CD4-positive, alpha-beta T cell treated with Interleukin-4 for 1 hour (primary cell): ENCODE measurements at regions not wholly inside any gene's neighbourhood (a gene's known extent, or its start where the extent isn't known, plus 50 kb on each side); places are given as distances from the start of the nearest gene placed in this dataset.

Source experiments
- DNase-seq, 2 donors: peaks; one replicate each; pipeline ENCODE4 v3.0.0-alpha.2; 2020 to 2022

GRCh38 chr18:11553098-11553940 lies 56.1 kb upstream of the SLC35G4 start:
- peak in 1 of 2 donors; percentile 43 for DNase-seq

GRCh38 chr18:11548916-11549551 lies 60.4 kb upstream of the SLC35G4 start:
- no peak for DNase-seq

- DNase-seq = no peak
These were observed 61.0 kb upstream of the SLC35G4 start for GRCh38 chr18:11548396-11548795.

GRCh38 chr18:11544060-11544633 lies 65.2 kb upstream of the SLC35G4 start:
- no peak for DNase-seq

GRCh38 chr18:11541179-11541578 lies 68.2 kb upstream of the SLC35G4 start:
- no peak for DNase-seq

GRCh38 chr18:11533942-11534496 lies 75.4 kb upstream of the SLC35G4 start:
- no peak for DNase-seq

GRCh38 chr18:11533513-11533890 lies 75.9 kb upstream of the SLC35G4 start:
- no peak for DNase-seq

- no peak for DNase-seq
These were observed 76.5 kb upstream of the SLC35G4 start for GRCh38 chr18:11532758-11533512.

GRCh38 chr18:11529081-11529480 lies 80.3 kb upstream of the SLC35G4 start:
- no peak for DNase-seq

- no peak for DNase-seq
These were observed 82.7 kb upstream of the SLC35G4 start for GRCh38 chr18:11526675-11527074.

- DNase-seq = no peak
These were observed 85.6 kb upstream of the SLC35G4 start for GRCh38 chr18:11523804-11524203.

GRCh38 chr18:11522992-11523391 lies 86.4 kb upstream of the SLC35G4 start:
- DNase-seq = no peak

- no peak for DNase-seq
These were observed 87.5 kb upstream of the SLC35G4 start for GRCh38 chr18:11521853-11522252.

- DNase-seq = no peak
These were observed 88.9 kb upstream of the SLC35G4 start for GRCh38 chr18:11520536-11520935.

GRCh38 chr18:11518788-11519685 lies 90.4 kb upstream of the SLC35G4 start:
- peak; percentile 10 to 16 for DNase-seq

GRCh38 chr18:11517704-11518103 lies 91.7 kb upstream of the SLC35G4 start:
- no peak for DNase-seq

GRCh38 chr18:11516751-11517503 lies 92.5 kb upstream of the SLC35G4 start:
- no peak for DNase-seq

GRCh38 chr18:11514267-11514666 lies 95.1 kb upstream of the SLC35G4 start:
- no peak for DNase-seq

- no peak for DNase-seq
These were observed 97.0 kb upstream of the SLC35G4 start for GRCh38 chr18:11512096-11513025.
